ENCODE measurements at regions not wholly inside any gene's neighbourhood (a gene's known extent, or its start where the extent isn't known, plus 50 kb on each side); places are given as distances from the start of the nearest gene placed in this dataset.

DNA sequence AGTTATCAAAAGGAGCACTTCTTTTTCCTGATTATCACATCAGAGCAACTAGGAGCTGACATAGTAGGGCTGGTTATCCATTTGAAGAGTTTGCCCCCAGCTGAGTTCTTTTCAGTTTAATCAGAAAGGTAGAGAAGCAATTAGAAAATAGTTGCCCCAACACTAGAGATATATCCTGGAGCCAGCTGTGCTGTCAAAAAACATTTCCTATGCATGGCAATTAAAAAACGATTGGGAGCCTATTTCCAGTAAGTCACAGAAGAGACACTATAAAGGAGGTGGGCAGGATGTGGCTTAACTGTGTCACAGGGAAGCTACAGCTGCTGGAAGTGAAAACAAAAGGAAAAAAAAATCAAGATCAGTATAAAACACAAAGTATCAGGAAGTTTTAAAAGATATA is 155.7 kb upstream of the SLITRK1 start:
- Mint-ChIP-seq H3K27me3 (no peaks in the 10 kb centered on the region), H3K4me1 (peaks cover 3% of the 10 kb centered on the region), H3K4me3 (no peak overlapping the region), H3K36me3 (ENCODE audit: low read depth) (no peaks in the 10 kb centered on the region), H3K9me3 (no peaks in the 10 kb centered on the region), H3K27ac (no peak overlapping the region)
- DNase-seq (no peak), ATAC-seq (no peak)

DNA sequence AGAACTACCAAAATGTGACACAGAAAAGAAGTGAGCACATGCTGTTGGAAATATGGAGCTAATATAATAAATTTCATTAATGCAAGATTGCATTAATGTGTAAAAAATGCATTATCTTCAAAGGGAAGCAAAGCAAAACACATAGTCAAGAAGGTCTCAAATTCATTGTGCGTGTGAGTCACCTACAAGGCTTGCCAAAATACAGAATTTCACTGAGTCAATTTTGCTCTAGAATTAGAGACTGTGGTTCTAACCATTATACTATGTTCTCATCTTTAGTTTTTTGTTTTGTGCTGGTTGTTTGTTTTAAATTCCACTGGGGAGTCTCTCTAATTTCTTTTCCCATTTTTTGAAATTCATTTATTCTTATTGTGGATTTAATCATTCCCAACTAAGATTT is 149.8 kb upstream of the SLITRK1 start:
- no peak overlapping the region for H3K4me3 Mint-ChIP-seq
- DNase-seq (no peak), ATAC-seq (no peak)
- H3K4me1 Mint-ChIP-seq = no peaks in the 10 kb centered on the region
- H3K36me3 Mint-ChIP-seq (ENCODE audit: low read depth) = no peaks in the 10 kb centered on the region
- no peak overlapping the region for H3K27ac Mint-ChIP-seq
- no peaks in the 10 kb centered on the region for H3K27me3 Mint-ChIP-seq
- H3K9me3 Mint-ChIP-seq = no peaks in the 10 kb centered on the region

DNA sequence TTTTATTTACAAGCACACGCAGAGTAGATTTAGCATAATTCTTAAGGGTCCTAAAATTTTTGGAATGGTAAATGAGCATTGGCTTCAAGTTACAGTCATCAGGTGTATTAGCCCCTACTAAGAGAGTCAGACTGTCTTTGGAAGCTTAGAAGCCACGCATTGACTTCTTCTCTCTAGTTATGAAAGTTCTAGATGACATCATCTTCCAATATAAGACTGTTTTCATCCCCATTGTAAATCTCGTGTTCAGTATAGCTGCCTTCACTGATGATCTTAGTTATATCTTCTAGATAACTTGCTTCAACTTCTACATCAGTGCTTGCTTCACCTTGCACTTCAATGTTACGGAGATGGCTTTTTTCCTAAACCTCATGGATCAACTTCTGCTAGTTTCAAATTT is 148.8 kb upstream of the SLITRK1 start:
- H3K4me1 Mint-ChIP-seq = no peaks in the 10 kb centered on the region
- H3K36me3 Mint-ChIP-seq (ENCODE audit: low read depth) = no peaks in the 10 kb centered on the region

DNA sequence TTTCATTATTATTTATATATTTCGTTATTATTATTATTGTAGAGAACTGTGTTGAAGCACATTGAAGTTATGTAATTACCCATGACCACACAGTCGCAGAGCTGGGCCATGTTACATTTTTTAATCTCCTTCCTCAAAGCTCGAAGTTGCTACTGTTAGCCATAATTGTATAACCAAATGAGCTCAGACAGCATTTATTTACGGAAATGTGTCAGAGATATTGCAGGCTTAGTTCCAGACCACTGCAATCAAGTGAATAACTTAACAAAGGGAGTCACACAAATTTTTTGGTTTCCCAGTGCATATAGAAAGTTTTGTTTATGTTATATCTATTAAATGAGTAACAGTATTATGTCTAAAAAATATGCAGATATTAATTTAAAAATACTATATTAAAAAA is 147.1 kb upstream of the SLITRK1 start:
- no peaks in the 10 kb centered on the region for H3K36me3 Mint-ChIP-seq (ENCODE audit: low read depth)
- DNase-seq (no peak), ATAC-seq (no peak)
- H3K27ac Mint-ChIP-seq = no peak overlapping the region
- no peak overlapping the region for H3K4me3 Mint-ChIP-seq
- no peaks in the 10 kb centered on the region for H3K9me3 Mint-ChIP-seq
- H3K27me3 Mint-ChIP-seq = no peaks in the 10 kb centered on the region
- H3K4me1 Mint-ChIP-seq = no peaks in the 10 kb centered on the region

More for the DNA sequence above, 148.8 kb upstream of the SLITRK1 start:
- Mint-ChIP-seq H3K27ac (no peak overlapping the region), H3K27me3 (no peaks in the 10 kb centered on the region), H3K9me3 (no peaks in the 10 kb centered on the region), H3K4me3 (no peak overlapping the region)
- DNase-seq (no peak), ATAC-seq (no peak)

DNA sequence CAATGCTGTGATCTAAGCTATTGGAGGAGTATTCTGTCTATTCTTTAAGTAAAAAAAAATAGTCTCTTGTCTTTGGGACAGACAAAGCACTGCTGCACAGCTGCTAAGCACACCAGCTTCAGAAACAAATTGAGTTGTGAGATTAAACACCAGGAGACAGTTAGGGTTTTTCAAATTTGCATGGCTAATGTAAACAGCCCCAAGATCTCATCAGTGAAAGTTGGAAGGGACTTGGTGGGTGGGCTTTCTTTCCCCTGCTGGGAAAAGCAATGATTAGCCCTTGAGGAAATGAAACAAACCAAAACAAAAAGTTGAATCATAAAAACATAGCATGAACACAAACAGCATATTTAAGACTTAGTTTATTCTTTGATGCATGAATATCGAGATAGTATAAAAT is 143.6 kb upstream of the SLITRK1 start:
- no peak for ATAC-seq
- Mint-ChIP-seq H3K36me3 (ENCODE audit: low read depth) (no peaks in the 10 kb centered on the region), H3K27me3 (no peaks in the 10 kb centered on the region), H3K4me3 (no peak overlapping the region), H3K4me1 (no peaks in the 10 kb centered on the region), H3K27ac (no peak overlapping the region), H3K9me3 (no peaks in the 10 kb centered on the region)
- no peak for DNase-seq

DNA sequence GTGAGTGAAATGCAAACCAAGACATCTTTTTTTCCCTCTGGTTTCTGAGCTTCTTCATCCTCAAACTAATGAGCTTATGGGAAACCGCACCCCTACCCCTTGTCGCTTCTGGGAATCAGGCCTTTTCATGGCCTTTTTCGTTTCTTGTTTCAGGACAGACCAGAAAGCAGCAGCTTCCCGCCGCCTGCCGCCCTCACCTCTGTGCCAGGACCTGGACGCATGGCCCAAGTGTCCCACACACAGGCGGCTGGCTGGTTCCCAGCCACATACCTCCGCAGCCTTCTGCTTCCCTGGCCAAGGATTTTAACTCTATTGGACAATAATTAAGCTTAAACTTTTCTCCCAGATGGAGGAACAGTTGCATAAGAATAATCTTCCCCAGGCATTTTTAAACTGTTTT is 114.1 kb upstream of the SLITRK1 start:
- no peak overlapping the region for H3K4me3 Mint-ChIP-seq
- H3K36me3 Mint-ChIP-seq (ENCODE audit: low read depth) = no peaks in the 10 kb centered on the region
- no peaks in the 10 kb centered on the region for H3K4me1 Mint-ChIP-seq
- H3K27me3 Mint-ChIP-seq = no peaks in the 10 kb centered on the region
- ATAC-seq (no peak), DNase-seq (no peak)
- peaks cover 3% of the 10 kb centered on the region for H3K9me3 Mint-ChIP-seq
- H3K27ac Mint-ChIP-seq = no peak overlapping the region

DNA sequence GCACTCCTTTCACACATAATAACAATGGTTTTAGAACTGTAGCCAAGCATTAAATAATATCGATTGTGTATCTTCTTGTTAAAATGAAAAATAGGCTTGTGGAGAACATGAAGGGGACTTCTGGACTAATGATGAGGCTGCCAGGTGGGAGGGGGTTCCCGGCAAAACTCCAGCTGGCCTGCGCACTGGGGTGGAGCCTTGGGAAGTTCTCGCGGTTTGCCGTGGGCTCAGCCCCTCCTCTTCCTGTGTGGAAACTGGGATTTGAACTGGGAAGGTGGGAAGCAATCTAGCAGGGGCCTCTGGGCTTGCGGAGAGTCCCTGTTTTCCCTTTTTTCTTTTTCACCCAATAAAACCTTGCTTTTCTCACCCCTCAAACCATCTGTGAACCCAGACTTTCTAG is 113.7 kb upstream of the SLITRK1 start:
- Mint-ChIP-seq H3K36me3 (ENCODE audit: low read depth) (no peaks in the 10 kb centered on the region), H3K27ac (no peak overlapping the region), H3K4me3 (no peak overlapping the region), H3K27me3 (no peaks in the 10 kb centered on the region), H3K9me3 (no peaks in the 10 kb centered on the region), H3K4me1 (no peaks in the 10 kb centered on the region)
- ATAC-seq (no peak), DNase-seq (no peak)

DNA sequence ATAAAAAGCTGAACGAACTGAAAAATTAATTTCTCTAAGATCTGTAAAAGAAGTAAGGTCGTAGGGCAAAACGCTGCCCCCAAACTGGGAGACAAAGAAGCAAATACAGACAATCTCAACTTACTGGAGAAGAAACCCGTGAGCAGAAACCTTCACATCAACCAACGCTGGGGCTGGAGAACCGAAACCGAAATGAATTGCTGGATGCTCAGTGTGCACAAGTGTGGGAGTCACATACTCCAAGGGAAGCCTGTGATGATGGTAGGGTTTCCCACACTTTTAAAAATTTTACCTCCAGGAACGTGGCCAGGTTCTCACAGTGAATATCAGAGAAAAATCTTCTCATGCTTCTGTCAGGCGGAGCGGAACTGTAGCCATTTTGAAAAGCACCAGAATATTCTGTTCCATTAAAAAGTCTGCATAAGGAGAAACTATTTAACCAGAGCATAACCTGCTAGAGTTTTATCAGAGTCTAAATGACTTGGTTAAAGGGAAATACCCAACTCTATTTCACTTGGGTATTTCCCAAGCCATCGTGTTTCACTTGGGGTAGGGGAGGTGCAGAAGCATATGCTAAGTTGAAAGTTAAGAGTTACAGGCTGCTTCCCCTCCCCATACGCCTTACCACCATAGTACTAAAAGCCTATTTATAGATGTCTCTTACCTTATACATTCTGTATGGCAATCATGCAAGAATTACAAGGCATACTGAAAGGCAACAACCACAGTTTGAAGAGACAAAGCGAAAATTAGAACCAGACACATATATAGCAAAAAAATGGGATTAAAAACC is 110.5 kb upstream of the SLITRK1 start:
- H3K9me3 Mint-ChIP-seq = no peaks in the 10 kb centered on the region
- ATAC-seq = no peak
- H3K4me1 Mint-ChIP-seq = no peaks in the 10 kb centered on the region
- no peak overlapping the region for H3K27ac Mint-ChIP-seq
- no peak for DNase-seq
- no peak overlapping the region for H3K4me3 Mint-ChIP-seq
- H3K36me3 Mint-ChIP-seq (ENCODE audit: low read depth) = no peaks in the 10 kb centered on the region
- H3K27me3 Mint-ChIP-seq = no peaks in the 10 kb centered on the region

DNA sequence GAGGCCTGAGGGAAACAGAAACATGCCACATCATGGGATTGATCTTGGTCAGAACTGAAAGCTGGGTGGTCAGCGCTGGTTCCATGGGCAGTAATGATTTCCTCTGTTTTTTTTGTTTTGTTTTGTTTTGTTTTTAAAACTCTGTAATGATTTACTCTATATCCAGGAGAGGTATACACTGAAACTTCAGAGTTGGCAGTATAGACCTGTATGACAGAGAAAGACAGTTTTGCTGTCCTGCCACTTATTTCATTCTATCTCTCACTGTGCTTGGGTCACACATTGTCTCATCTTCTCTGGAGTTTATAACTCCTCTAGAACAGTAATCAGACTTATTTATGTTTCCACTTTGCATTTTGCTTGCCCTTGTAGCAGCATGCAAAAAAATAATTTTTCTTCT is 105.1 kb upstream of the SLITRK1 start:
- Mint-ChIP-seq H3K9me3 (no peaks in the 10 kb centered on the region), H3K36me3 (ENCODE audit: low read depth) (no peaks in the 10 kb centered on the region), H3K4me3 (no peak overlapping the region), H3K27ac (no peak overlapping the region), H3K4me1 (no peaks in the 10 kb centered on the region), H3K27me3 (no peaks in the 10 kb centered on the region)
- ATAC-seq (no peak), DNase-seq (no peak)

DNA sequence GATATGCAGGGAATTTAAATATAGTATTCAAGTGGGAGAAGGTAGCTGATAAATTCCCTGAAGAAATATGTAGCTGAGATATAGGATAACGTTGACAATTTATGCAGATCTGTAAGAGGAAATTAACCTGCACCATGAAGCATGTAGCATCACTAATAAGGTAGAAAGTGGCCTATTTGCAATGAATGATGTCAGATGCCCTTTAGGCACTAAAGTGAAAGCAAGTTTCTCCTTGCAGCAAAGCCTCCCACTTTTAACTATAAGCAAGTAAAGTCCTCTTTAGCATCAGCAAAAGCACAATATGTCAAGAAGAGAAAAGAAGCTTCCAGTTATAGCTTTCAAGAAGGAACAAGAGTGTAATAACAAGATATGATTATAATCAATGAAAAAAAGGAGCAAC is 102.5 kb upstream of the SLITRK1 start:
- no peaks in the 10 kb centered on the region for H3K9me3 Mint-ChIP-seq
- DNase-seq (no peak), ATAC-seq (no peak)
- no peak overlapping the region for H3K4me3 Mint-ChIP-seq
- H3K27me3 Mint-ChIP-seq = no peaks in the 10 kb centered on the region
- H3K27ac Mint-ChIP-seq = no peak overlapping the region
- no peaks in the 10 kb centered on the region for H3K4me1 Mint-ChIP-seq
- no peaks in the 10 kb centered on the region for H3K36me3 Mint-ChIP-seq (ENCODE audit: low read depth)

DNA sequence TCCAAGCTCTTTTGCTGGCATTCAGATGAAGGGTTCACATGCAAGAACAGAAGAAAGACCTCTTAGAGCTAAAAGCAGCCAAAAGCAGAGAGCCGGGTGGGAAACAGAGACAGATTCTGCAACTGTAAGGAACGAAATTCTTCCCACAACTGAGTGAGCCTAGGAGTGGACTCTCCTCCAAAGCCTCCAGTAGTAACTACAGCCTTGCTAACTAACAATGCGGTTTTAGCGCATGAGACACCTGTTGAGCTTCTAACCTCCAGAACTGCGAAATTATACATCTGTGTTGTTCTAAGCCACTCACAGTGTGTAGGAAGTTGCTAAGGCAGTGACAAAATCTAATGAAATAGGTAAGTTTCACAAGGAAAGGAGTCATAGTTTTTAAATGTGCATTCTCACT is 98.1 kb upstream of the SLITRK1 start:
- Mint-ChIP-seq H3K27ac (no peak overlapping the region), H3K9me3 (no peaks in the 10 kb centered on the region), H3K4me3 (no peak overlapping the region), H3K4me1 (peaks cover 7% of the 10 kb centered on the region), H3K27me3 (no peaks in the 10 kb centered on the region), H3K36me3 (ENCODE audit: low read depth) (no peaks in the 10 kb centered on the region)
- DNase-seq (no peak), ATAC-seq (no peak)

DNA sequence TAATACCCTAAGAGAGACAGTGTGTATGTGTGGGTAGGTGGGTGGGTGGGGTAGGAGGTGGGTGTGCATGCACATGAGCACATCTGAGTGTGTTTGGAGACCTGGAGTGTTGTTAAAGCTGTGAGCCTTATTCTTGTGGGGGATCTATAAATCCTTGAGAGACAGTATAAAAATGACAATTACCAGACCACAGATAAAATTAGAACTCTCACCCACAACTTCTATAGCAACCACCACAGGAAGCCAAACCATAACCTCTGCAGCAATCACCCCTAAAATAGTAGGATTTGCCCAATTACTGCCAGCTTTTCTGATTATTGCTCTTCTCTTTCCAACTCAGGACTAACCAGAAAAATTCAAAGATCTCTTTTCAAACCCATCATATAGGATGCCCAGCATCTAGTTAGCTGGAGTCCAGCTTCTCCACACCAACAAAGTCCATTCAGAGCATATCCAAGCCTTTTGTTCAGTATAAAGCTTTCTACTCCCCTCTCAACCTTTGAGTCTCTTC is 93.4 kb upstream of the SLITRK1 start:
- H3K27ac Mint-ChIP-seq = no peak overlapping the region

DNA sequence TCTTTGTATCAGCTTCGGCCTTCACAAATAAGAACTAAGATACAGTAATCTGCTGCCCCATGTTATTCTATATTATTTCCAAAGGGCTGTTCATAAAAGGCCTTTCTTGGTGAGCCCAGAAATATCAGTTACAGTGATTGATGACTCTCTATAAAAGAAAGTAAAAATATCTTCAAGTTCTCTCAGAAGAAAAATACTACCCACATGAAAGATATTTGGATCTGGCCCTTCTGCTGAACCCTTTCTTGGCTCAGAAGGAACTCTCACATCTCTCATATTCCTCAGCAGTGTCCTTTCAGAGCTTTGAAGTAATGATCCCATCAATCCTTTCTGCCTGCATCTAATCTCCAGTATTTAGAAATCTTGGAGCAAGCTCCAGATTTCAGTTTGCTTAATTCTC is 76.3 kb upstream of the SLITRK1 start:
- H3K4me3 Mint-ChIP-seq = no peak overlapping the region
- no peak for DNase-seq
- no peaks in the 10 kb centered on the region for H3K36me3 Mint-ChIP-seq (ENCODE audit: low read depth)
- no peaks in the 10 kb centered on the region for H3K4me1 Mint-ChIP-seq
- no peak for ATAC-seq
- H3K27me3 Mint-ChIP-seq = no peaks in the 10 kb centered on the region
- no peaks in the 10 kb centered on the region for H3K9me3 Mint-ChIP-seq
- no peak overlapping the region for H3K27ac Mint-ChIP-seq

More for the DNA sequence above, 93.4 kb upstream of the SLITRK1 start:
- Mint-ChIP-seq H3K4me3 (no peak overlapping the region), H3K9me3 (no peaks in the 10 kb centered on the region), H3K4me1 (peaks cover 8% of the 10 kb centered on the region), H3K27me3 (no peaks in the 10 kb centered on the region), H3K36me3 (ENCODE audit: low read depth) (no peaks in the 10 kb centered on the region)
- no peak for ATAC-seq
- DNase-seq = no peak

DNA sequence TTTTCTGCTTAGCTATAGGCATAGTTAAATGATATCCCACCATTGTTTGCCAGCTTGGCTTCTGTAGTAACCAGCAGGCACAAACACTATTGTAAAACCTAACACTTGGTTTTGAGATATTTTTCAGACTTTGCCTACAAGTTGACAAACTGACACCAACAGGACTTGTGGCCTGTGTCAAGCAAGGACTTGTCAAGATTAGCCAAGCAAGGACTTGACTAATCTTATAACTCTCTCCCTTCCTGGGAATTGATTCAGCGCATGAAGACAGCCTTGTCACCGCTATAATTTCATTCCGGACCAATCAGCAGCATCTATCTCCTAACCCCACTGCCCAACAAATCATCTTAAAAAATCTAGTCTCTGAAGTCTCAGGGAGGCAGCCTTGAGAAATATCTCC is 72.7 kb upstream of the SLITRK1 start:
- H3K4me1 Mint-ChIP-seq = no peaks in the 10 kb centered on the region
- H3K27ac Mint-ChIP-seq = no peak overlapping the region
- H3K4me3 Mint-ChIP-seq = no peak overlapping the region
- no peaks in the 10 kb centered on the region for H3K9me3 Mint-ChIP-seq
- H3K36me3 Mint-ChIP-seq (ENCODE audit: low read depth) = no peaks in the 10 kb centered on the region
- H3K27me3 Mint-ChIP-seq = no peaks in the 10 kb centered on the region
- DNase-seq (no peak), ATAC-seq (no peak)

DNA sequence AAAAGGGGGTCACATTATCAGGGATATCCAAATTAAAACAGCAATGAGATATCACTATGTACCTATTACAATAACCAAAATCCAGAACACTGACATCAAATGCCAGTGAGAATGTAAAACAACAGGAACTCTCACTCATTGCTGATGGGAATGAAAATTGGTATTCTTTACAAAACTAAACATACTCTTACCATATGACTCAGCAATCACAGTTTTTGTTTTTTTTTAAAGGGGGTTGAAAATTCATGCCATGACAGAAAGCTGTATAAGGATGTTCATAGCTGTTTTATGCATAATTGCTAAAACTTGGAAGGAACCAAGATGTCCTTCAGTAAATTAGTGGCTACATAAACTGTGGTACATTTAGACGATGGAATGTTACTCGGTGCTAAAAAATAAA is 71.6 kb upstream of the SLITRK1 start:
- ATAC-seq = no peak
- H3K27ac Mint-ChIP-seq = no peak overlapping the region
- H3K27me3 Mint-ChIP-seq = no peaks in the 10 kb centered on the region

DNA sequence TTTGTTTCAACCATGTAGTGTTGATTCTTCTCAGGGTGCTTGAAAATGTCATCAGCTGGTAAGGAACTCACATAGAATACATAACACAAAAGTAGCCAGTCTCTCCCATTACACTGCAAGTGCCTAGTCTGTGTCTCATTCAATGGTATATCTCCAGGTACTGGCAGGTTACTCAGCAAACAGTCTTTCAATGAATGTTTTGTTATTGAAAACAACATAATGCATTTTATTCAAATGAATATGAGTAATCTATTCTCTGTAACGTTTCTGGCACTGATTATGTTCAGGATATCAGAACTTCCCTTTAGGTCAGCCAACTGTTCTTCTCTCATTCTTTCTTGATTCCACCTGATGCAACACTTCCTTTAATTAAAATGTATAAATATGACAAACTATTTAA is 68.0 kb upstream of the SLITRK1 start:
- Mint-ChIP-seq H3K4me1 (no peaks in the 10 kb centered on the region), H3K9me3 (no peaks in the 10 kb centered on the region), H3K27me3 (no peaks in the 10 kb centered on the region), H3K36me3 (ENCODE audit: low read depth) (no peaks in the 10 kb centered on the region), H3K27ac (no peak overlapping the region), H3K4me3 (no peak overlapping the region)
- DNase-seq (no peak), ATAC-seq (no peak)

More for the DNA sequence above, 71.6 kb upstream of the SLITRK1 start:
- no peak for DNase-seq
- no peaks in the 10 kb centered on the region for H3K9me3 Mint-ChIP-seq
- no peaks in the 10 kb centered on the region for H3K36me3 Mint-ChIP-seq (ENCODE audit: low read depth)
- no peak overlapping the region for H3K4me3 Mint-ChIP-seq
- H3K4me1 Mint-ChIP-seq = no peaks in the 10 kb centered on the region
